ENCODE measurements at regions not wholly inside any gene's neighbourhood (a gene's known extent, or its start where the extent isn't known, plus 50 kb on each side); places are given as distances from the start of the nearest gene placed in this dataset.

GRCh38 chr6:137704802-137705159 lies 162.3 kb upstream of the TNFAIP3 start:
- TF ChIP-seq, protein P1, sequence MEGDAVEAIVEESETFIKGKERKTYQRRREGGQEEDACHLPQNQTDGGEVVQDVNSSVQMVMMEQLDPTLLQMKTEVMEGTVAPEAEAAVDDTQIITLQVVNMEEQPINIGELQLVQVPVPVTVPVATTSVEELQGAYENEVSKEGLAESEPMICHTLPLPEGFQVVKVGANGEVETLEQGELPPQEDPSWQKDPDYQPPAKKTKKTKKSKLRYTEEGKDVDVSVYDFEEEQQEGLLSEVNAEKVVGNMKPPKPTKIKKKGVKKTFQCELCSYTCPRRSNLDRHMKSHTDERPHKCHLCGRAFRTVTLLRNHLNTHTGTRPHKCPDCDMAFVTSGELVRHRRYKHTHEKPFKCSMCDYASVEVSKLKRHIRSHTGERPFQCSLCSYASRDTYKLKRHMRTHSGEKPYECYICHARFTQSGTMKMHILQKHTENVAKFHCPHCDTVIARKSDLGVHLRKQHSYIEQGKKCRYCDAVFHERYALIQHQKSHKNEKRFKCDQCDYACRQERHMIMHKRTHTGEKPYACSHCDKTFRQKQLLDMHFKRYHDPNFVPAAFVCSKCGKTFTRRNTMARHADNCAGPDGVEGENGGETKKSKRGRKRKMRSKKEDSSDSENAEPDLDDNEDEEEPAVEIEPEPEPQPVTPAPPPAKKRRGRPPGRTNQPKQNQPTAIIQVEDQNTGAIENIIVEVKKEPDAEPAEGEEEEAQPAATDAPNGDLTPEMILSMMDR (IDR thresholded peaks at IDR 0.05), result no peak
- TF ChIP-seq POLR2A (IDR thresholded peaks at IDR 0.05), result no peak

Data from right lobe of liver (tissue), 4 donors.